ENCODE measurements at regions not wholly inside any gene's neighbourhood (a gene's known extent, or its start where the extent isn't known, plus 50 kb on each side); places are given as distances from the start of the nearest gene placed in this dataset.

GRCh38 chrX:5082705-5083104 is 1146.0 kb downstream of the NLGN4X start:
- no peaks in the 10 kb centered on the region for H3K4me1 ChIP-seq (ENCODE audit: insufficient read depth, low read length)
- no peak overlapping the region for H3K4me3 ChIP-seq (ENCODE audit: low read length)
- H3K27me3 ChIP-seq (ENCODE audit: insufficient read depth, low read length) = no peaks in the 10 kb centered on the region
- no peaks in the 10 kb centered on the region for H3K9me3 ChIP-seq (ENCODE audit: low read depth, low read length)

DNA sequence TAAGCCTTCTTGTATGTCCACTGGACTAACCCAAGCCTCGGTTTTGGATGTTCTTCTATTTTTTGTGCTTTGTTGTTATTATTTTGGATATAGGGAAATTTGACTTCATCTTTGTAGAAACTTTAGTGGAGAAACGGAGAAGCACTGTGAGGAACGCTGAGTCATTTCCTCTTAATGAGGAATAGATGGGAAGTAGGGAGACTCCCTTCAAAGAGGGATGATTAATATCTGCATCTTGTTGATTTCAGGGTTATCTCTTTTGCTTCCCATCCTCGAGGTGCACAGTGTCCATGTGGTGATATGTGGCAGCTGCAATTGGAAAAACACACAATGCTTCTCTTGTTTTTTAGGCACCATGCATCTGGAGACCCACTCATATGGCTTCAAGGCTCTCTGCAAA is 1147.9 kb downstream of the NLGN4X start:
- H3K4me3 ChIP-seq (ENCODE audit: low read length) = no peak overlapping the region

DNA sequence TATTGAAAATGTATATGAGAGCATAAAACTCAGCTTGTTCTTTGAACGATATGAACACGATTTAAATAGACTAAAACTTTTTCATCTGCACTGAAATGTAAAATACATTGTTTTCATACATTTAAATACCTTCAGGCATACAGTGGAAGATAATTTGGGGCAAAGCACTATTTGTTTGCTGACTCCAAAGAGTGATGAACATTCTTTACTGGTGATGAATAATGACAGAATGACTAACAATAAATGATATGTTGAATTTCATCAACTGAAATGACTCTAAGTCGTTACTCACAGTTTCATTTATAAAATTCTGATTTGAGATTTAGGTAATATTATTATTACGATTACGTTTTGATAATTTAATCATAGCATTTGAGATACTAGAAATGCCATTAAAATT is 1160.1 kb downstream of the NLGN4X start:
- Histone ChIP-seq H3K4me1 (ENCODE audit: insufficient read depth, low read length) (no peaks in the 10 kb centered on the region), H3K4me3 (ENCODE audit: low read length) (no peak overlapping the region), H3K27me3 (ENCODE audit: insufficient read depth, low read length) (no peaks in the 10 kb centered on the region), H3K9me3 (ENCODE audit: low read depth, low read length) (no peaks in the 10 kb centered on the region)

More for the DNA sequence above, 1147.9 kb downstream of the NLGN4X start:
- H3K9me3 ChIP-seq (ENCODE audit: low read depth, low read length) = no peaks in the 10 kb centered on the region
- no peaks in the 10 kb centered on the region for H3K27me3 ChIP-seq (ENCODE audit: insufficient read depth, low read length)
- no peaks in the 10 kb centered on the region for H3K4me1 ChIP-seq (ENCODE audit: insufficient read depth, low read length)

GRCh38 chrX:5057786-5058185 is 1170.9 kb downstream of the NLGN4X start:
- H3K9me3 ChIP-seq (ENCODE audit: low read depth, low read length) = no peaks in the 10 kb centered on the region
- no peak overlapping the region for H3K4me3 ChIP-seq (ENCODE audit: low read length)
- no peaks in the 10 kb centered on the region for H3K27me3 ChIP-seq (ENCODE audit: insufficient read depth, low read length)
- H3K4me1 ChIP-seq (ENCODE audit: insufficient read depth, low read length) = no peaks in the 10 kb centered on the region

DNA sequence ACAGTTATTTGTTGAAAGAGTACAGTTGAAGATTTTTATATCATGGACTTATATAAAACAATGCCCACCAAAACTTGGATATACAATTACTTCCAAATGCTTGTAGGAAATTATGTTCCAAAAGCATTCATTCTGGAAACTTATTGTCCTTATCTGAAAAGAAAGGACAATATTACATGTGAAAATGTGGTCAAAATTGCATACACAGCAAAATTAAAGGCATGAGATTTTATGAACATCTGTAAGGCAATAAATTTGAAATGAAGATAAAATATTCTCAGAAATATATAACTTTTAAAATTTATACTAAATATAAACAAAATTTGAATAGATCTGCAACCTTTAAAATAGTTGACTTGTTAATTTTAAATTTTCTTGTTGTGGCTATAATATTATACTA is 1173.8 kb downstream of the NLGN4X start:
- Histone ChIP-seq H3K9me3 (ENCODE audit: low read depth, low read length) (no peaks in the 10 kb centered on the region), H3K4me3 (ENCODE audit: low read length) (no peak overlapping the region), H3K27me3 (ENCODE audit: insufficient read depth, low read length) (no peaks in the 10 kb centered on the region), H3K4me1 (ENCODE audit: insufficient read depth, low read length) (peaks cover 5% of the 10 kb centered on the region)

GRCh38 chrX:5051831-5052491 is 1176.7 kb downstream of the NLGN4X start:
- Histone ChIP-seq H3K4me3 (ENCODE audit: low read length) (no peak overlapping the region), H3K9me3 (ENCODE audit: low read depth, low read length) (no peaks in the 10 kb centered on the region), H3K27me3 (ENCODE audit: insufficient read depth, low read length) (no peaks in the 10 kb centered on the region), H3K4me1 (ENCODE audit: insufficient read depth, low read length) (peaks cover 5% of the 10 kb centered on the region)

DNA sequence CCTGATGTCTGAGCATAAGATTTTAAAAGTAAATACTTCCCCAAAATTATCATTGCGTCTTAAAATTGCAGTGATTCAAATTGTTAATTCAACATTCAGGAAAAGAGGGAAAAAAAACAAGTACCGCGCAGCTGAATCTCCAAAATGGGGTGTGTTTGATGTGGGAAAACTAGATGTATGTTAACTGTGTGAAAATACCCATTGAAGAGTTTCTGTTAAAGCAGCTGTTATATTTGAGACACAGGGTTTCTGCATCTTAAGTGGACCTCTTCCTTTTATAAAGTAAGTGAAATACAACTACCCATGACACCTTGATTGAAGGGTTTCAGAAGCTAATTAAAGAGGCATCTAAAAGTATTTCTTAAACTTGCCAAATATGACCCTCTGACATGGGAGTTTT is 1186.1 kb downstream of the NLGN4X start:
- H3K4me3 ChIP-seq (ENCODE audit: low read length) = no peak overlapping the region

GRCh38 chrX:5031792-5032191 is 1196.9 kb downstream of the NLGN4X start:
- H3K27me3 ChIP-seq (ENCODE audit: insufficient read depth, low read length) = no peaks in the 10 kb centered on the region
- no peaks in the 10 kb centered on the region for H3K9me3 ChIP-seq (ENCODE audit: low read depth, low read length)
- no peak overlapping the region for H3K4me3 ChIP-seq (ENCODE audit: low read length)
- no peaks in the 10 kb centered on the region for H3K4me1 ChIP-seq (ENCODE audit: insufficient read depth, low read length)

More for the DNA sequence above, 1186.1 kb downstream of the NLGN4X start:
- H3K9me3 ChIP-seq (ENCODE audit: low read depth, low read length) = no peaks in the 10 kb centered on the region
- no peaks in the 10 kb centered on the region for H3K27me3 ChIP-seq (ENCODE audit: insufficient read depth, low read length)
- no peaks in the 10 kb centered on the region for H3K4me1 ChIP-seq (ENCODE audit: insufficient read depth, low read length)

GRCh38 chrX:5015451-5015850 is 1213.2 kb downstream of the NLGN4X start:
- Histone ChIP-seq H3K4me3 (ENCODE audit: low read length) (no peak overlapping the region), H3K4me1 (ENCODE audit: insufficient read depth, low read length) (no peaks in the 10 kb centered on the region), H3K27me3 (ENCODE audit: insufficient read depth, low read length) (no peaks in the 10 kb centered on the region), H3K9me3 (ENCODE audit: low read depth, low read length) (no peaks in the 10 kb centered on the region)

DNA sequence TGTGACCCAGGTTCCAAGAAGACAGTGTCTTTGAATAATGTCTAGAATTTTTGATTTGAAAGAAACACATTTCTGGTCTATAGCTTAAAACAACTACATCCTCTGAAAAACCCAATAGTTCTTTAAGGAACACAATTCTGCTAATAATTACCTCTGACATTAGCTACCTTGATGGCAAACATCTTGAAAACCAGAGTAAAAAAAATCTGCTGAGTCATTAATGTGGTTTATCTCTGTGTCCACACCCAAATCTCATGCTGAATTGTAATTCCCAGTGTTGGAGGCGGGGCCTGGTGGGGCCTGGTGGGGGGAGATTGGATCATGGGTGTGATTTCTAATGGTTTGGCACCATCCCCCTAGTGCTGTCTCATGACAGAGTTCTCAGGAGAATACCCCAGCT is 1233.8 kb downstream of the NLGN4X start:
- Histone ChIP-seq H3K9me3 (ENCODE audit: low read depth, low read length) (no peaks in the 10 kb centered on the region), H3K27me3 (ENCODE audit: insufficient read depth, low read length) (no peaks in the 10 kb centered on the region), H3K4me1 (ENCODE audit: insufficient read depth, low read length) (no peaks in the 10 kb centered on the region), H3K4me3 (ENCODE audit: low read length) (no peak overlapping the region)

DNA sequence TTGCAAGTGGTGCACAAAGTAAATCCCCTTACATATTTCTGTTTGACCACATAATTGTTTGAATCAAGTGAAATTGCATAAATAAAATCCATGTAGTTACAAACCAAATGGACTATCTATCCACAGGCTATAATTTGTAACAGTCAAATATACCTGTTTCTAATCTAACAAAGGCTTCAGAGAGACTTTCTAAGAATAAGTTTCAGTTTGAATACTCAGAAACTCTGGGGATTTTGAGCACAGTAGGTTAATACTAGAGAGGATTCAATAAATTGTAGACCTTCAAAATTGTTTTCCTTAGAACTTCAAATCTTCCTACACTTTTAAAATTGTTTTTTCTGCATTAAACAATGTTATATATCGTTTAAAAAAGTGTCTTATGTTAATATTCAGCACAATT is 1250.1 kb downstream of the NLGN4X start:
- Histone ChIP-seq H3K27me3 (ENCODE audit: insufficient read depth, low read length) (no peaks in the 10 kb centered on the region), H3K4me1 (ENCODE audit: insufficient read depth, low read length) (no peaks in the 10 kb centered on the region), H3K9me3 (ENCODE audit: low read depth, low read length) (no peaks in the 10 kb centered on the region), H3K4me3 (ENCODE audit: low read length) (no peak overlapping the region)

DNA sequence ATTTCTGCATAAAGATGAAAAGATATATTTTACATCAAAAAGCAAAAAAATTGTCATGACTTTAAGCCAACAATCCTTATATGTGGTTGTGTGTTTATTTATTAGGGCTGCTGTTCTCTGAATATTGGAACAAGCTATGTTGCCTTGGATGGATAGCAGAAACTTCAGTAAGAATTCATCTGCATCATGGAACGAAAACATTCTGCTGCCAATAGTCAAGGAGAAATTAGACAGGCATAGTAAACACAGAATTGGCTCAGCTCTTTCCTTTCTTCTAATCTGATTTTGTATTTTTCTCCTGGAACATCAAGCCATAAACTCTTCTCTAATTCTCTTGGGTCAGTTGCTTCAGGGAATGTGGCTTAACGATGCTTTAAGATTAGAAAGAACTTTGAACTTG is 1257.0 kb downstream of the NLGN4X start:
- Histone ChIP-seq H3K4me3 (ENCODE audit: low read length) (no peak overlapping the region), H3K4me1 (ENCODE audit: insufficient read depth, low read length) (no peaks in the 10 kb centered on the region), H3K9me3 (ENCODE audit: low read depth, low read length) (no peaks in the 10 kb centered on the region), H3K27me3 (ENCODE audit: insufficient read depth, low read length) (no peaks in the 10 kb centered on the region)

DNA sequence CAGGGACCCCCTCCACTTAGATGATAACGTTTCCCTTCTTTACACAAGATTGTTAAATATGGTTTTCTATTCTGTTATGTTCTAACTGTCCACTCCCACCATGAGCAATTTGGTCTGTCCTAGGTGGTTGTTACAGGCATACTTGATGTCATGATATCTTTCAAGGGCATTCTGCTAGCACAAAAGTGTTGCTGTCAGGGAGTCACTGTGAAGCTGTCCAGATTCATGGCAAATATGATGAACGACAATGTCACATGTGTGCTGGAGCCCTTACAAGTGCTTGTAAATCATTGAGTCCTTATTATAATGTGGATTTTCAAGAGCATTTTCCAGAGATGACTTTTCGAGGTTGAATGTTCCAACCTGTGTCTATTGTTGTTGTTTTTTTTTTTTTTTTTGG is 1250.7 kb upstream of the PRKX start:
- Histone ChIP-seq H3K27me3 (ENCODE audit: insufficient read depth, low read length) (no peaks in the 10 kb centered on the region), H3K4me3 (ENCODE audit: low read length) (no peak overlapping the region), H3K9me3 (ENCODE audit: low read depth, low read length) (no peaks in the 10 kb centered on the region), H3K4me1 (ENCODE audit: insufficient read depth, low read length) (no peaks in the 10 kb centered on the region)

- no peaks in the 10 kb centered on the region for H3K9me3 ChIP-seq (ENCODE audit: low read depth, low read length)
- no peak overlapping the region for H3K4me3 ChIP-seq (ENCODE audit: low read length)
- H3K4me1 ChIP-seq (ENCODE audit: insufficient read depth, low read length) = no peaks in the 10 kb centered on the region
- no peaks in the 10 kb centered on the region for H3K27me3 ChIP-seq (ENCODE audit: insufficient read depth, low read length)
Measured at GRCh38 chrX:4963432-4963831, 1250.0 kb upstream of the PRKX start.

DNA sequence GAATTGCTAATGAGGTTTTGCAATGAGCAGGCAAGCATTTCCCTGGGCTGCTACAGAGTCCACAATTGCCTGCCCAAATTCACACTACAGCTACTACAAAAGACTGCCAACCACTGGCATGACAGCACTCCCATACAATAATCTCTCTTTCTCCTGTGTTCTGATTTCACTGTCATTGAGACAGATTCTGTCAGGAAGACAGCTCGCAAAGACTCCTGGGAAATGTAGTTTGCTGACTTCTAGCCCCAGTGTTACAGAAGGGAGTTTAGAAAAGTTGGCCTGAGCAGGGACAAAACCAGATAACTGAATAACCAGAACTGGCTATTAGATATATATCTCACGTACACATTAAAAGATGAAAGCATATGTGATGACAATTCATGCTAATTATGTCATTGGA is 1231.3 kb upstream of the PRKX start:
- Histone ChIP-seq H3K27me3 (ENCODE audit: insufficient read depth, low read length) (no peaks in the 10 kb centered on the region), H3K9me3 (ENCODE audit: low read depth, low read length) (no peaks in the 10 kb centered on the region), H3K4me3 (ENCODE audit: low read length) (no peak overlapping the region), H3K4me1 (ENCODE audit: insufficient read depth, low read length) (no peaks in the 10 kb centered on the region)

DNA sequence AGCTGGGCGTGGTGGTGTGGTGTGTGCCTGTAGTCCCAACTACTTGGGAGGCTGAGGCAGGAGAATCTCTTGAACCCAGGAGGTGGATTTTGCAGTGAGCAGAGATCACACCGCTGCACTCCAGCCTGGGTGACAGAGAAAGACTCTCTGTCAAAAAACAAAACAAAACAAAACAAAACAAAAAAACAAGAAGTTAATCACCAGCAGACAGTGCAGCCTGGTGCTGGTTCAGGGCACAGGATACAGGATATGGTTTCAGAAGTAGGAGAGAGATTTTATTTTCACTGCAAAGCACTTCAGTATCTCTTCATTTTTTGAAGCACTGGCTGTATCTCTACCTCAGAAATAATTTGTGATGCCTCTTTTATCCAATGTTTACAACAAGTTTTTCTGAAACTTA is 1222.9 kb upstream of the PRKX start:
- Histone ChIP-seq H3K4me3 (ENCODE audit: low read length) (no peak overlapping the region), H3K9me3 (ENCODE audit: low read depth, low read length) (no peaks in the 10 kb centered on the region), H3K27me3 (ENCODE audit: insufficient read depth, low read length) (no peaks in the 10 kb centered on the region), H3K4me1 (ENCODE audit: insufficient read depth, low read length) (peaks cover 11% of the 10 kb centered on the region)

Data from mononuclear cell (primary cell).